ENCODE measurements at regions not wholly inside any gene's neighbourhood (a gene's known extent, or its start where the extent isn't known, plus 50 kb on each side); places are given as distances from the start of the nearest gene placed in this dataset.

DNA sequence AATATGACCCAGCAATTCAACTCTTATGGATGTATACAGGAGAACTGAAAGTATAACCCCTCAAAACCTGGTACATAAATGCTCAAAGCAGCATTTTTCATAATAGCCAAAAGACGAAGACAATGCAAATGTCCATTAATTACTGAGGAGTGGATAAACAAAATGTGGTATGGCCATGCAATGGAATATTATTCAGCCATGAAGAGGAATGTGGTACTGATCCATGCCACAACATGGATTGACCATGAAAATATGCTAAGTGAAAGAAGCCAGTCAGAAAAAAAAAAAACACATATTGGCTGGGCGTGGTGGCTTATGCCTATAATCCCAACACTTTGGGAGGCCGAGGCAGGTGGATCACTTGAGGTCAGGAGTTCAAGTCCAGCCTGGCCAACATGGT lies 74.5 kb upstream of the PLS3 start:
- Histone ChIP-seq H3K27me3 (no peaks in the 10 kb centered on the region), H3K9me3 (no peaks in the 10 kb centered on the region), H3K36me3 (no peaks in the 10 kb centered on the region), H3K27ac (no peak overlapping the region), H3K4me3 (no peak overlapping the region), H3K4me1 (no peaks in the 10 kb centered on the region)
- TF ChIP-seq POLR2A (IDR thresholded peaks at IDR 0.05), result no peak
- TF ChIP-seq, protein P1, sequence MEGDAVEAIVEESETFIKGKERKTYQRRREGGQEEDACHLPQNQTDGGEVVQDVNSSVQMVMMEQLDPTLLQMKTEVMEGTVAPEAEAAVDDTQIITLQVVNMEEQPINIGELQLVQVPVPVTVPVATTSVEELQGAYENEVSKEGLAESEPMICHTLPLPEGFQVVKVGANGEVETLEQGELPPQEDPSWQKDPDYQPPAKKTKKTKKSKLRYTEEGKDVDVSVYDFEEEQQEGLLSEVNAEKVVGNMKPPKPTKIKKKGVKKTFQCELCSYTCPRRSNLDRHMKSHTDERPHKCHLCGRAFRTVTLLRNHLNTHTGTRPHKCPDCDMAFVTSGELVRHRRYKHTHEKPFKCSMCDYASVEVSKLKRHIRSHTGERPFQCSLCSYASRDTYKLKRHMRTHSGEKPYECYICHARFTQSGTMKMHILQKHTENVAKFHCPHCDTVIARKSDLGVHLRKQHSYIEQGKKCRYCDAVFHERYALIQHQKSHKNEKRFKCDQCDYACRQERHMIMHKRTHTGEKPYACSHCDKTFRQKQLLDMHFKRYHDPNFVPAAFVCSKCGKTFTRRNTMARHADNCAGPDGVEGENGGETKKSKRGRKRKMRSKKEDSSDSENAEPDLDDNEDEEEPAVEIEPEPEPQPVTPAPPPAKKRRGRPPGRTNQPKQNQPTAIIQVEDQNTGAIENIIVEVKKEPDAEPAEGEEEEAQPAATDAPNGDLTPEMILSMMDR (IDR thresholded peaks at IDR 0.05), result no peak
- no peak for DNase-seq
- WGBS, 2 donors, result 72 to 80% methylated on average over 3 of the region's 3 CpGs
- intact Hi-C loops (cut with DNase I), result no loop called here

DNA sequence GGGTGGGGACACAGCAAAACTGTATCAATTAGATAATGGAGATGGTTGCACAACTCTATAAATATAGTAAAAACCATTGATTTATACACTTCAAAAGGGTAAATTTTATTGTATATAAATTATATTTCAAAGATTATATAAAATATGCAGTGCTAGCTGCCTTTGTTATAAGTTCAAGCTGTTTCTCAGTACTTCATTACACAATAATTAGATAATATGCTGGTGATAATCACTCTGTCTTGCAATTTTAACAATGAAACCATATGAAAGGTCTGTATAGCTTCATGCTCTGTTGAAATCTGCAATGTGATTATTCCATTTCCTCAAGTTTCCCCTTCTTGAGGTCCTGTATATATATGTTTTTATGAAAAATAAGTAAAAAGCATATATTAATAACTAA lies 73.4 kb upstream of the PLS3 start:
- H3K36me3 ChIP-seq, result no peaks in the 10 kb centered on the region
- no peak for DNase-seq
- H3K4me3 ChIP-seq, result no peak overlapping the region
- H3K27ac ChIP-seq, result no peak overlapping the region
- intact Hi-C loops (cut with DNase I), result no loop called here
- H3K9me3 ChIP-seq, result no peaks in the 10 kb centered on the region
- no peaks in the 10 kb centered on the region for H3K4me1 ChIP-seq
- no peaks in the 10 kb centered on the region for H3K27me3 ChIP-seq
- TF ChIP-seq, protein P1 (IDR thresholded peaks at IDR 0.05), result no peak
- TF ChIP-seq POLR2A (IDR thresholded peaks at IDR 0.05), result no peak

DNA sequence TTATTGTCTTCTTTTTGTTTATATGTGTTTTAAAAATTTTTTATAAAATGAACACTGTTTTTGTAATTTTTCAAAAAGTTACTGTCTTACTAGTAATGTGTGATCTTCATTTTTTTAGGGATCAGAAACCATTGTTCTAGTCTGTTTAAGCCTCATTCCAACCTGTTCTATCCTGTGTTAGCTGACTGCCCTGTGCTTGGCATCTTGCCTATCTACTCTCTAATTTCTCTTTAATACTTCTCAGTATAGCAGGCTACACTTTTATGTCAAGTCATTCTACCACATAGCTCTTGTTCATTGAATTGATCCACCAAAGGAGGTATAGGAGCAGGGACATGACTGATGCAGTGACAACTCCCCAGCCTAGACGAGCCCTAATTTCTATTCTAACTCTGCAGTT lies 70.2 kb upstream of the PLS3 start:
- Histone ChIP-seq H3K4me1 (no peaks in the 10 kb centered on the region), H3K36me3 (no peaks in the 10 kb centered on the region), H3K27ac (no peak overlapping the region), H3K4me3 (no peak overlapping the region), H3K9me3 (no peaks in the 10 kb centered on the region), H3K27me3 (no peaks in the 10 kb centered on the region)
- 28 to 36% methylated on average over 1 of the region's 1 CpG for WGBS, 2 donors
- DNase-seq, result no peak
- TF ChIP-seq, protein P1 (IDR thresholded peaks at IDR 0.05), result no peak
- TF ChIP-seq POLR2A (IDR thresholded peaks at IDR 0.05), result no peak
- intact Hi-C loops (cut with DNase I), result no loop called here

DNA sequence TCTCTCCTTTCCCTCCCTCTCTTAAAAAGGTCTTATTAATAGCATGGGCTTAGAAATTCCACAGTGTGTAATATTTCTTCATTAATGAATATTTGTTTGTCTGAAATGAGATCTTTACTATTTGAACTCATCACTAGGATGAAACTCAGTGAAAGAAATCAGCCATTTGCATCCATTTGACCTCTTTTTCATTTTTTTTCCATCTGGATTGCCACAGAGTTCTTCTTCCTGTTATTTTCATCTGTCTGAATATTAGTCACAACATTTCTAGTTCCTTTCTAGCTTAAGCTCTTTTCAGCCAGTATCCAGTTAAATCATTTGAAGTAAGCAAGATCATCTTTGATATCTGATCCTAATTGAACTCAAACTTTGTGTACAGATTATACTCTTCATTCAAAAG lies 69.2 kb upstream of the PLS3 start:
- H3K4me1 ChIP-seq, result no peaks in the 10 kb centered on the region
- no peak for DNase-seq
- no peaks in the 10 kb centered on the region for H3K9me3 ChIP-seq
- peaks cover 0 to 4% (median 0%) of the 10 kb centered on the region in 4 donors for H3K27me3 ChIP-seq
- H3K27ac ChIP-seq, result peak overlapping the region in 2 of 4 donors; percentile 29 to 48
- no peak overlapping the region for H3K4me3 ChIP-seq
- H3K36me3 ChIP-seq, result no peaks in the 10 kb centered on the region
- intact Hi-C loops (cut with DNase I), result no loop called here
- no peak for TF ChIP-seq POLR2A (IDR thresholded peaks at IDR 0.05)
- TF ChIP-seq, protein P1 (IDR thresholded peaks at IDR 0.05), result no peak

DNA sequence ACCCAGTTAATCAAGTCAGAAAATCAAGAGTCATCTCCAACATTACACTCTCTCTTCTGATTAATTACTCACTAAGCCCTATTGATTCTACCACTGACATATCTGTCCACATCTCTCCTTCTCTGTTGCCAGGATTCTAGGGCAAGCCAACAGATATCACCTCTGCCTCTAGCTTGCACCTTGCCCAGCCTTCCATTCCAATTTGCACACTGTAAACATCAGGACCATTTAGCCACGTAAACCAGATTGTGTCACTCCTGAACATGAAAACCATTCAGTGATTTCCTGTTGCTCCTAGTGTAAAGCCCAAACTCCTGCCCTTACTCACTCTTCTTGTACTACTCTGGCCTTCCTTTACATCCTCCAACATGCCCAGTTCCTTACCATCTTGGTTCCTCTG lies 68.0 kb upstream of the PLS3 start:
- DNase-seq, result no peak
- Histone ChIP-seq H3K9me3 (no peaks in the 10 kb centered on the region), H3K4me3 (no peak overlapping the region), H3K27me3 (peaks cover 0 to 4% (median 0%) of the 10 kb centered on the region in 4 donors), H3K36me3 (no peaks in the 10 kb centered on the region), H3K4me1 (no peaks in the 10 kb centered on the region), H3K27ac (no peak overlapping the region)
- intact Hi-C loops (cut with DNase I), result no loop called here
- WGBS, 2 donors, result 69 to 71% methylated on average over 1 of the region's 1 CpG
- TF ChIP-seq, protein P1 (IDR thresholded peaks at IDR 0.05), result no peak
- no peak for TF ChIP-seq POLR2A (IDR thresholded peaks at IDR 0.05)

Measured in esophagus squamous epithelium (tissue), 5 donors.